Erythroblast (primary cell): ENCODE measurements at regions not wholly inside any gene's neighbourhood (a gene's known extent, or its start where the extent isn't known, plus 50 kb on each side); places are given as distances from the start of the nearest gene placed in this dataset.

Source experiments
- GATA1 ChIP-seq: IDR thresholded peaks from 2 replicates; pipeline ENCODE4 v1.6.1; 2011; ENCODE audit warnings: low read depth, mild to moderate bottlenecking, control low read depth, low read length, moderate library complexity
- POLR2A ChIP-seq: IDR thresholded peaks from 2 replicates; pipeline ENCODE4 v1.6.1; 2011; ENCODE audit warnings: mild to moderate bottlenecking, low read length

DNA sequence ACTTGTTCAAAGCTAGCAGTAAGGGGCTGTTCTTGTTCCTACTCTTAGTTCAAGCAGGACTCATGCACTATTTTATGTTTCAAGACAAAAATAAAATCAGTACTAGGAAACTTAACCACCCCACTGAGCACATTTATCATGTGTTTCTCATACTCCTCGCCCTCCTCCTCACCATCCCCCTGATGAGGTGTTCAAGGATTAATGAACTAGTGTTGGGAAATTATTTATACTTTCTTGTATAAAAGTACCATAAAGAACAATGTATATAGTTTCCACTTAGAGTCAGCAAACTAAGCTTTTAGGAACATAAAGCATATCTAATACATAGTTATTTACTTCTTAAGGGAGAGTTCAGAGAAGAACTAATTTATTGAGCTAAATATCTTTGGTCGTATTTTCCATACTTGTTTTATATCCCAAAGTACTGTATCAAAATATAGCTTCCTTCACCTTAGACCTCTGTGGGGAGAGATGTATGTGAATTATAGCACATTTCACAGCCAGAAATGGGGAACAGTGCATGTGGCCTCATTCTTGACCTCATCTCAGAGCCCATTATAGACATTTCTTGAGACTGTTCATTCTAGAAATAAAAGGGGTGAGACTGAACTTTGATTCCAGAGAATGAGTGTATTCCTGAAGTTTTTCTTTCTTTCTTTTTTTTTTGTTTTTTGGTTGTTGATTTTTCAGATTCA is 326.5 kb upstream of the MAP3K7 start:
- TF ChIP-seq POLR2A (no peak), GATA1 (no peak)
